Neutrophil (primary cell): ENCODE measurements at regions not wholly inside any gene's neighbourhood (a gene's known extent, or its start where the extent isn't known, plus 50 kb on each side); places are given as distances from the start of the nearest gene placed in this dataset.
"Not testable (repeated sequence)": the region's sequence is repeated elsewhere in the genome, so short reads cannot be mapped to it uniquely, and the experiment has no call there.

Experiments used
- H3K27ac ChIP-seq: fragments of 200-600 bp; sonication (generic); 2 replicates; pipeline ENCODE4 v1.5.1; 2016; ENCODE audit warnings: mild to moderate bottlenecking, moderate library complexity
- H3K27me3 ChIP-seq: fragments of 200-600 bp; sonication (generic); 2 replicates; pipeline ENCODE4 v1.6.0; 2016; ENCODE audit warnings: mild to moderate bottlenecking
- H3K36me3 ChIP-seq: fragments of 200-600 bp; sonication (generic); 2 replicates; pipeline ENCODE4 v1.5.1; 2017
- H3K4me1 ChIP-seq, 2 experiments: fragments of 200-600 bp in 1 of 2; sonication (generic) in 1 of 2; 1 replicate in 1 of 2; 2 replicates in 1 of 2; pipeline versions ENCODE4 v1.5.1 to v1.6.1; 2013 to 2016; ENCODE audit warnings: low read depth in 1 of 2, low read length in 1 of 2, mild to moderate bottlenecking in 1 of 2, moderate library complexity in 1 of 2; ENCODE audit not compliant: control insufficient read depth in 1 of 2, insufficient read depth in 1 of 2
- H3K4me3 ChIP-seq, 2 experiments: fragments of 200-600 bp in 1 of 2; sonication (generic) in 1 of 2; 1 replicate in 1 of 2; 2 replicates in 1 of 2; pipeline ENCODE4 v1.5.1; 2013 to 2016; ENCODE audit warnings: low read depth in 1 of 2, low read length in 1 of 2, mild to moderate bottlenecking in 1 of 2, moderate library complexity in 1 of 2
- H3K9me3 ChIP-seq: fragments of 200-600 bp; sonication (generic); 2 replicates; pipeline ENCODE4 v1.5.1; 2016
- CTCF ChIP-seq: fragments of 200-600 bp; sonication (generic); IDR thresholded peaks from 2 replicates; pipeline ENCODE4 v1.5.1; 2016; ENCODE audit warnings: antibody characterized with exemption

GRCh38 chr22:48416396-48417224 lies 1411.1 kb downstream of the BRD1 start:
- TF ChIP-seq CTCF: no peak
- no peaks in the 10 kb centered on the region for H3K9me3 ChIP-seq
- no peak overlapping the region for H3K4me3 ChIP-seq
- no peaks in the 10 kb centered on the region for H3K4me1 ChIP-seq
- H3K27ac ChIP-seq: no peak overlapping the region
- H3K36me3 ChIP-seq: no peaks in the 10 kb centered on the region
- peaks cover 9% of the 10 kb centered on the region for H3K27me3 ChIP-seq

- H3K9me3 ChIP-seq: no peaks in the 10 kb centered on the region
- H3K4me3 ChIP-seq: no peak overlapping the region
- H3K36me3 ChIP-seq: no peaks in the 10 kb centered on the region
- H3K27ac ChIP-seq: no peak overlapping the region
- H3K27me3 ChIP-seq: peaks cover 9% of the 10 kb centered on the region
- H3K4me1 ChIP-seq: no peaks in the 10 kb centered on the region
- no peak for TF ChIP-seq CTCF
Measured at GRCh38 chr22:48415520-48415919, 1412.2 kb downstream of the BRD1 start.

- no peak overlapping the region for H3K27ac ChIP-seq
- no peak overlapping the region for H3K4me3 ChIP-seq
- H3K4me1 ChIP-seq: no peaks in the 10 kb centered on the region
- TF ChIP-seq CTCF: no peak
- H3K36me3 ChIP-seq: no peaks in the 10 kb centered on the region
- peaks cover 9% of the 10 kb centered on the region for H3K27me3 ChIP-seq
- no peaks in the 10 kb centered on the region for H3K9me3 ChIP-seq
Measured at GRCh38 chr22:48414651-48415050, 1413.0 kb downstream of the BRD1 start.

GRCh38 chr22:48412931-48413330 lies 1414.7 kb downstream of the BRD1 start:
- H3K4me3 ChIP-seq, H3K36me3 ChIP-seq, H3K27ac ChIP-seq, H3K27me3 ChIP-seq, H3K4me1 ChIP-seq, H3K9me3 ChIP-seq: not testable (repeated sequence)

GRCh38 chr22:48410536-48410935 lies 1417.1 kb downstream of the BRD1 start:
- H3K36me3 ChIP-seq: no peaks in the 10 kb centered on the region
- TF ChIP-seq CTCF: no peak
- no peaks in the 10 kb centered on the region for H3K27me3 ChIP-seq
- H3K27ac ChIP-seq: no peak overlapping the region
- no peaks in the 10 kb centered on the region for H3K9me3 ChIP-seq
- H3K4me1 ChIP-seq: no peaks in the 10 kb centered on the region
- H3K4me3 ChIP-seq: no peak overlapping the region

- TF ChIP-seq CTCF: no peak
Measured at GRCh38 chr22:48407256-48407955, 1420.3 kb downstream of the BRD1 start.

More at GRCh38 chr22:48407256-48407955, 1420.3 kb downstream of the BRD1 start:
- Histone ChIP-seq H3K27me3 (no peaks in the 10 kb centered on the region), H3K9me3 (no peaks in the 10 kb centered on the region), H3K4me1 (no peaks in the 10 kb centered on the region), H3K36me3 (no peaks in the 10 kb centered on the region), H3K27ac (no peak overlapping the region), H3K4me3 (no peak overlapping the region)
